Endothelial cell of umbilical vein (primary cell): ENCODE measurements at regions not wholly inside any gene's neighbourhood (a gene's known extent, or its start where the extent isn't known, plus 50 kb on each side); places are given as distances from the start of the nearest gene placed in this dataset.

Experiments
- BruUV-seq: library from RNA; stranded (reverse); fragments of 400-500 nt; replicated peaks from 2 replicates; lab custom pipeline; 2021; lab: Mats Ljungman, UMichigan
- CTCF ChIA-PET: fragments of 300-600, 350-600 bp; sonication (Branson Sonifier 250); formaldehyde crosslinking; loops from one replicate; lab custom pipeline; 2021; ENCODE audit warnings: antibody characterized with exemption, inconsistent platforms; lab: Charles Lee
- POLR2A ChIA-PET: fragments of 300-600, 350-600 bp; sonication (Branson Sonifier 250); formaldehyde crosslinking; loops from one replicate; lab custom pipeline; 2021; ENCODE audit warnings: antibody characterized with exemption, inconsistent platforms; lab: Charles Lee
- DNase-seq: peaks from one replicate; pipeline ENCODE4 v3.0.0-alpha.2; 2011; ENCODE audit warnings: low read depth, low spot score
- FAIRE-seq: peaks from 2 replicates; lab custom pipeline; 2011; peaks lifted over from hg19 to GRCh38; lab: Jason Lieb, UNC
- H2AFZ ChIP-seq: 2 replicates; pipeline ENCODE4 v1.6.0; 2012; ENCODE audit warnings: low read depth, low read length, control low read depth, inconsistent platforms
- H3K27ac ChIP-seq: 2 replicates; pipeline ENCODE4 v1.5.1; 2011; ENCODE audit warnings: low read depth, mild to moderate bottlenecking, control low read depth, low read length, moderate library complexity; ENCODE audit not compliant: insufficient read depth
- H3K27me3 ChIP-seq, 2 experiments: 2 replicates each; pipeline versions ENCODE4 v1.6.0 to v1.6.1; 2011; ENCODE audit warnings: low read length in 2 of 2, mixed read lengths in 1 of 2; ENCODE audit not compliant: control insufficient read depth in 2 of 2, insufficient read depth in 2 of 2
- H3K36me3 ChIP-seq, 2 experiments: 2 replicates in 1 of 2; 3 replicates in 1 of 2; pipeline ENCODE4 v1.5.1; 2011; ENCODE audit warnings: low read length in 2 of 2, mild to moderate bottlenecking in 1 of 2, moderate library complexity in 1 of 2; ENCODE audit not compliant: control insufficient read depth in 2 of 2, insufficient read depth in 2 of 2; ENCODE audit errors: extremely low read depth in 1 of 2
- H3K4me1 ChIP-seq: 3 replicates; pipeline ENCODE4 v1.5.1; 2011; ENCODE audit warnings: mild to moderate bottlenecking, low read length; ENCODE audit not compliant: control insufficient read depth, insufficient read depth; ENCODE audit errors: extremely low read depth
- H3K4me2 ChIP-seq: 2 replicates; pipeline ENCODE4 v1.6.1; 2011; ENCODE audit warnings: low read length, control low read depth, mixed read lengths; ENCODE audit not compliant: insufficient read depth
- H3K4me3 ChIP-seq, 3 experiments: fragments of 200-600 bp in 1 of 3; sonication (generic), shearing (Covaris generic) in 1 of 3; replicated peaks in 1 of 3; 2 replicates each; pipeline ENCODE4 v1.5.1; 2011 to 2016; ENCODE audit warnings: control low read depth in 3 of 3, low read length in 3 of 3, mild to moderate bottlenecking in 2 of 3, inconsistent platforms in 1 of 3, low read depth in 1 of 3, moderate library complexity in 1 of 3; ENCODE audit not compliant: insufficient read depth in 1 of 3
- H3K79me2 ChIP-seq: 2 replicates; pipeline ENCODE4 v1.6.0; 2012; ENCODE audit warnings: low read length, inconsistent platforms; ENCODE audit not compliant: control insufficient read depth, insufficient read depth
- H3K9ac ChIP-seq: replicated peaks from 2 replicates; pipeline ENCODE3; 2011; ENCODE audit warnings: low read length, control low read depth; ENCODE audit not compliant: insufficient read depth; ENCODE audit errors: extremely low read depth
- H3K9me1 ChIP-seq: replicated peaks from 3 replicates; pipeline ENCODE4 v1.6.0; 2011; ENCODE audit warnings: mild to moderate bottlenecking, low read length; ENCODE audit not compliant: control insufficient read depth, insufficient read depth; ENCODE audit errors: extremely low read depth
- H3K9me3 ChIP-seq: replicated peaks from 2 replicates; pipeline ENCODE4 v1.5.1; 2012; ENCODE audit warnings: low read length, inconsistent platforms; ENCODE audit not compliant: control insufficient read depth, insufficient read depth
- H4K20me1 ChIP-seq: replicated peaks from 2 replicates; pipeline ENCODE3; 2011; ENCODE audit warnings: mild to moderate bottlenecking, low read length; ENCODE audit not compliant: control insufficient read depth, insufficient read depth; ENCODE audit errors: extremely low read depth
- EZH2 ChIP-seq: IDR thresholded peaks from 2 replicates; pipeline ENCODE4 v1.6.1; 2012; ENCODE audit warnings: borderline replicate concordance, low read depth, mild to moderate bottlenecking, moderate library complexity, low read length, inconsistent platforms; ENCODE audit not compliant: severe bottlenecking
- FOS ChIP-seq: IDR thresholded peaks from 2 replicates; pipeline ENCODE4 v1.6.1; 2011; ENCODE audit warnings: mild to moderate bottlenecking, low read length, moderate library complexity, borderline replicate concordance; ENCODE audit not compliant: insufficient read depth
- GATA2 ChIP-seq: IDR thresholded peaks from 2 replicates; pipeline ENCODE4 v1.7.0; 2011; ENCODE audit warnings: low read depth, mild to moderate bottlenecking, moderate library complexity, mixed read lengths, low read length; ENCODE audit not compliant: insufficient read length, insufficient read depth
- JUN ChIP-seq: IDR thresholded peaks from 2 replicates; pipeline ENCODE4 v1.6.1; 2011; ENCODE audit warnings: borderline replicate concordance, low read depth; ENCODE audit not compliant: insufficient read length, insufficient read depth
- MYC ChIP-seq: IDR thresholded peaks from one replicate; pipeline ENCODE4 v1.6.1; 2011; ENCODE audit warnings: mild to moderate bottlenecking, low read depth, low read length
- POLR2A ChIP-seq: IDR thresholded peaks from 2 replicates; pipeline ENCODE4 v1.6.1; 2012; ENCODE audit warnings: low read depth, mild to moderate bottlenecking, control low read depth, low read length
- POLR2AphosphoS5 ChIP-seq: IDR thresholded peaks from 2 replicates; pipeline ENCODE4 v1.6.1; 2012; ENCODE audit warnings: low read depth, mild to moderate bottlenecking, control low read depth, low read length, moderate library complexity; ENCODE audit not compliant: insufficient read depth
- dilution Hi-C: fragments of 300-500 bp; cut with MboI; formaldehyde crosslinking; loops from one replicate; pipeline ENCODE4 v1.15.0; 2019; ENCODE audit warnings: low sequenced_read_pairs; ENCODE audit not compliant: extremely low pct_ligation_motif_present
- intact Hi-C: fragments of 100-400 bp; cut with micrococcal nuclease; formaldehyde crosslinking; loops from one replicate; pipeline ENCODE4 v1.10.0; 2022
- TF ChIP-seq, protein P1 (sequence below), 2 donors: IDR thresholded peaks; 1 replicate in 1 of 2; 2 replicates in 1 of 2; pipeline ENCODE4 v1.5.1; 2011; ENCODE audit warnings: low read length in 2 of 2, mild to moderate bottlenecking in 2 of 2, moderate library complexity in 2 of 2, control low read depth in 1 of 2, inconsistent platforms in 1 of 2, low read depth in 1 of 2; ENCODE audit not compliant: insufficient read depth in 1 of 2; ENCODE audit errors: extremely low read depth in 1 of 2
- TF ChIP-seq, protein P2 (sequence below): IDR thresholded peaks from 2 replicates; pipeline ENCODE4 v1.6.1; 2011; ENCODE audit not compliant: insufficient read depth, insufficient read length

DNA sequence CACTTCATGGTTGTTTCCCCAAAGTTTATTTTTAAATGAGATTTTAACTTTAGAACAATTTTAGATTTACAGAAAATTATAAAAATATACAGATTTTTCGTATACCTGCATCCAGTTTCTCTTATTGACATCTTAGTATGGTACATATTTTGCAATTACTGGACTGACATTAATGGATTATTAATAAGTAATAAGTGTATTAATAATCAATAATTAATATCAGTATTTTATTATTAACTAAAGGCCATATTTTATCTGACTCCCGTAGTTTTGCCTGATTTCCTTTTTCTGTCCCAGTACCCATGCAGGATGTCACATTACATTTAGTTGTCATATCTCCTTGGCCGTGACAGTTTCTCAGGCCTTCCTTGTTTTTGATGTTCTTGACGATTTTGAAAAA, 307.0 kb downstream of the C6orf118 start:
- ChIA-PET POLR2A (no interaction called here), CTCF (no interaction called here)
- no TSS peak for BruUV-seq
- H3K9ac ChIP-seq: no peak overlapping the region
- no peak overlapping the region for H3K4me3 ChIP-seq
- H3K79me2 ChIP-seq: no peaks in the 10 kb centered on the region
- dilution Hi-C loops (no loop called here), intact Hi-C loops (no loop called here)
- H3K9me3 ChIP-seq: peaks cover 6% of the 10 kb centered on the region
- no peaks in the 10 kb centered on the region for H3K9me1 ChIP-seq
- FAIRE-seq: no peak
- no peaks in the 10 kb centered on the region for H3K36me3 ChIP-seq
- no peak overlapping the region for H3K4me2 ChIP-seq
- no peaks in the 10 kb centered on the region for H4K20me1 ChIP-seq
- TF ChIP-seq GATA2 (no peak), POLR2AphosphoS5 (no peak), JUN (no peak), EZH2 (no peak), POLR2A (no peak), MYC (no peak), FOS (no peak)
- TF ChIP-seq, protein P1, sequence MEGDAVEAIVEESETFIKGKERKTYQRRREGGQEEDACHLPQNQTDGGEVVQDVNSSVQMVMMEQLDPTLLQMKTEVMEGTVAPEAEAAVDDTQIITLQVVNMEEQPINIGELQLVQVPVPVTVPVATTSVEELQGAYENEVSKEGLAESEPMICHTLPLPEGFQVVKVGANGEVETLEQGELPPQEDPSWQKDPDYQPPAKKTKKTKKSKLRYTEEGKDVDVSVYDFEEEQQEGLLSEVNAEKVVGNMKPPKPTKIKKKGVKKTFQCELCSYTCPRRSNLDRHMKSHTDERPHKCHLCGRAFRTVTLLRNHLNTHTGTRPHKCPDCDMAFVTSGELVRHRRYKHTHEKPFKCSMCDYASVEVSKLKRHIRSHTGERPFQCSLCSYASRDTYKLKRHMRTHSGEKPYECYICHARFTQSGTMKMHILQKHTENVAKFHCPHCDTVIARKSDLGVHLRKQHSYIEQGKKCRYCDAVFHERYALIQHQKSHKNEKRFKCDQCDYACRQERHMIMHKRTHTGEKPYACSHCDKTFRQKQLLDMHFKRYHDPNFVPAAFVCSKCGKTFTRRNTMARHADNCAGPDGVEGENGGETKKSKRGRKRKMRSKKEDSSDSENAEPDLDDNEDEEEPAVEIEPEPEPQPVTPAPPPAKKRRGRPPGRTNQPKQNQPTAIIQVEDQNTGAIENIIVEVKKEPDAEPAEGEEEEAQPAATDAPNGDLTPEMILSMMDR (IDR thresholded peaks at IDR 0.05; ENCODE audit: extremely low read depth in 1 of 2, insufficient read depth in 1 of 2, low read depth in 1 of 2, low read length in 2 of 2): no peak
- TF ChIP-seq, protein P2, sequence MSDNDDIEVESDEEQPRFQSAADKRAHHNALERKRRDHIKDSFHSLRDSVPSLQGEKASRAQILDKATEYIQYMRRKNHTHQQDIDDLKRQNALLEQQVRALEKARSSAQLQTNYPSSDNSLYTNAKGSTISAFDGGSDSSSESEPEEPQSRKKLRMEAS: no peak
- no peak overlapping the region for H3K27ac ChIP-seq
- no peaks in the 10 kb centered on the region for H3K4me1 ChIP-seq
- H2AFZ ChIP-seq: no peak overlapping the region
- H3K27me3 ChIP-seq: no peaks in the 10 kb centered on the region
- no peak for DNase-seq
